Nucleus accumbens (tissue), 56 donors: ENCODE measurements at regions not wholly inside any gene's neighbourhood (a gene's known extent, or its start where the extent isn't known, plus 50 kb on each side); places are given as distances from the start of the nearest gene placed in this dataset.

Source experiments
- DNase-seq, 56 donors: peaks; one replicate each; lab custom pipeline; 2025; lab: John Stamatoyannopoulos, UW

DNA sequence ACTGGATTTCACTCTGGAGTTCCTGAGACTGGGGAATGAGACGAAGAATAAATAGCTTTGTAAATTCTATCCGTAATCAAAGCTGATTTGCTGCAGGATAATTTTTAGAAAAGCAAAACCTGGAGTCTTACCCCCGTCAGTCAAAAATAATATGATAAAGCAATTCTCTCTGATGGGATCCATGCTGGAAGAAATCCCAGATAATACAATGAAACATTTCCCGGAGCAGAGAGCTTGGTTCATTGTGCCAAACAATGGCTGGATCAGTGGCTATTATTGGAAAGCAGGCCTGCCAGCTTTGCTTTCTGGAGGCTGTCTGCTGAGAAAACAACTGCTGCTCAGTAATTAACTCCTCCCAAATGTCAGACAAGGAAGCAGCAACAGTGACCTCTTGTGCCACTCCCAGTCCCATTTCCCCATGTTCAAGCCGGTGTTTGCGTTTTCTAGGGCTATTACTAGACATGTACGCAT, 609.4 kb upstream of the PCDH15 start:
- peak in 49 of 56 donors; percentile 2 to 83 (median 55) for DNase-seq

DNA sequence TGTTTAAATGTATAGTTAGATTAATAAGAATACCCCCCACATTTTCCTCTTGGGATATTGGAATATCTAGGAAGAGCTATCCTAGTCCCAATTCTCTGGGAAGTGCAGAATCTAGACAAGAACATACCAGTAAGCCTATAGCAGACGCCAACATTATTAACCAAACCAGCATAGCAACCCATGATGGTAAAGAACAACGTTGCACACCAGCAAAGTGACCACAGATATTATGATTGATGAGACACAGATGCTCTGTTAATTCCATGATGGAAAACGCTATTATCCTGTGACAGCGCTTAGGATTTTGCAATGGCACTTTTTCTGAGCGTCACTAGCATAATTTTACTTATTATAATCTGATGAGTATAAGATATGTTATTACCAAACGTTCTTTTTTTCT, 603.1 kb upstream of the PCDH15 start:
- no peak for DNase-seq

DNA sequence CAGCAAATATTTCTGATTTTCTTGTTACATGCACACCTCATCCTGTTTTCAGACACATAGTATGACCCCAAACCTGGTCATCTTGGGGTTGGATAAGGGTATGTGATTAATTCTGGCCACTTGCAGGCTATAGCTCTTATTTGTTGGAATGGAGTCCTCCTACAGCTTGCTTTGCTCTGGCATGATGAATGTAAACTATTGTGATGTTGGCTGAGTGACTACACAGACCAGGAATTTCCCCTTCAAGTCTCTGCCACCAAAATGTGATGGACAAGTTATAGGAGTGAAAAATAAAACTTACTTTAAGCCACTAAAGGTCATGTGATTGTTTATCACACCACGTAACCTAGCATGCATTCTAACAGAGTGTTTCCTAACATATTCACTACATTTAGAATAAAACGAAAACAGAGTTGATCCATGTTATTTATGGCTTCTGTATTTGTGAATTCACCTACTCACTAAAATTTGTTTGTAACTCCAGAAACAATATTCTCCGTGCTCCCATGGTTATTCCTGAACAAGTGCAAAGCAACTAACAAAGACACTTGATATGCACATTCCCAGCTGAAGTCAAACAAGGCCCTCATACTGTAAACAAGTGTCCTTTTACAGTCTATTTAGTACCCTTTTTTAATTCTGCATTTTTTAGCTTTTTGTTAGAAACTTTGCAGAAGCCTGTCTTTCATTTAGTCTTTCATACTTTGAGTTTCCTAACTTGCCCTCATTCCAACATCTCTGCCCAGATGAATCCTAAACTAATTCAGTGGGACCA, 599.2 kb upstream of the PCDH15 start:
- DNase-seq = no peak

DNA sequence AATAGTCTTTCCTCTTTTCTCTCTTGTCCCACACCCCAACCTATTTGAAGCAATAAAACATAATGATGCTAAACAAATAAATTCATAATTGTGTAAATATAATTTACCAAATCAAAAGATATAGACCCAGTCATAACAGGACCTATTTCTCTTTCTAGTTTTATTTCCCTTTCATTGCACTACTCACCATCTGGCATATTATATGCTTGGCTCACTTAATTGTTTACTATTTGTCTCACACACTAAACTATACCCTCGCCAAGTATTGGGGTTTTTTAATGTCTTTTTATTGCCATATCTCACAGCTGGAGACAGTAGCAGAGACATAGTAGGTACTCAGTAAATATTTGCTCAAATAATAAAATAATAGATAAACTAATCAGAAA, 597.5 kb upstream of the PCDH15 start:
- DNase-seq = no peak

DNA sequence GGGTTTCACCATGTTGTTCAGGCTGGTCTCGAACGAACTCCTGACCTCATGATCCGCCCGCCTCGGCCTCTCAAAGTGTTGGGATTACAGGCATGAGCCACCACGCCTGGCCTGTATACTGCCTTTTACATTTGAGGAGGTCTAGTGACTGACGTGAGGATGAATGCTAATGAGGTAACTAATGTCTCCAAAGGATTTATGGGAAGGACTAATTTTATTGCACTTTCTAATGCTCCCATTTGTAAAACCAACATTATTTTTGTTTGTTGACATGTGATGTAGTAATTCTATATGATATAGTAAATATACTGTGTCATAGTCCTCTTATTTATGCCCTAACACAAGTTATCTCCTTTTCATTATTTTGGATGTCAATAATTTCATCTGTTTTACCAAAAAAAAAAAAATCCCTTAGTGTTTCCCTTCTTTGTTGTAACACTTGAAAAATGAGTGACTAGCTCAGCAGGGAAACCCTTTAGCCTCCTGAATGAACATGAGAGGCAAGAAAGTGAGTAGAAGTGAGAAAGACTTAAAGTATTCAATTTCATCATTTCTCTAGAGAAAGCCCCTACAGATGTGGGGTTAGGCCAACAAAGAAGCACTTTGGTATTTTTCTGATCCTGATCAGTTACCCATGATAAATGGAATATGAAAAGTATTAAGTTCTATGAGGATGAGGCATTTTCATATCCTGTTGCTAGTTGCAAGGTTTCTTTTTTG, 596.9 kb upstream of the PCDH15 start:
- no peak for DNase-seq

DNA sequence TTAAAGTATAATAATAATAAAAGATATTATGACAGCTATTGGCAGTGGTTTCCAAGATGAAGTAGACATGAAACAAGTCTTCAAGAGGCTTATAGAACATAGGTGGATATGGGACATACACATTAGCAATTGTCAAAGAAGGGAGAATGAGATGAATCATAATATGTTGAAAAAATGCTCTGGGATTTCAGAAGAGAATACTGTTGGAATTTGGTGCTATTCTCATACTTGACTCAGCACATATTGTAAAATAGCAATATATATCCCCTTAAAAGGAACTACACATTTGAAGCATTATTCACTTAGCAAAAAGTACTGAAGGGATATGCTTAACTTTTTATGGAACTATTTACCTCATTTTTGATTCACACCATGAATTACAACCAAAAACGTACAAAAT, 577.2 kb upstream of the PCDH15 start:
- no peak for DNase-seq

DNA sequence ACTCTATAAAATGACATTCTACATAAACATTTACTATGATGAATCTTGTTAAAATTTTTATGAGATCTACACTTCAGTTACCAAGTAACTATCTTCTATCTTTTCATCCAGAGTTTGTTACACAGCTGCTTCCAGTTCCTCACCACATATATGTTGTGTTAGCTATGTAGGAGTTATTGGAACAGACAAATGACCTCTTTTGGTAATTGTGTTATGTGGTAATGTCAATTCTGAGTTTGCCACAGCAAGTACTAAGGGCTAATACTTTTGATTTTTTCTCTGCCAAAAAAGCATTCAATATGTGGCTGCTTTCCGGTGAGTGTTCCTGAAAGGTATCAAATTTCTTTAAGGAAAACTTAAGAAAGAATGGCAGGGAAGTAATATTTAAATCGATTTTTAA, 573.9 kb upstream of the PCDH15 start:
- DNase-seq = no peak

DNA sequence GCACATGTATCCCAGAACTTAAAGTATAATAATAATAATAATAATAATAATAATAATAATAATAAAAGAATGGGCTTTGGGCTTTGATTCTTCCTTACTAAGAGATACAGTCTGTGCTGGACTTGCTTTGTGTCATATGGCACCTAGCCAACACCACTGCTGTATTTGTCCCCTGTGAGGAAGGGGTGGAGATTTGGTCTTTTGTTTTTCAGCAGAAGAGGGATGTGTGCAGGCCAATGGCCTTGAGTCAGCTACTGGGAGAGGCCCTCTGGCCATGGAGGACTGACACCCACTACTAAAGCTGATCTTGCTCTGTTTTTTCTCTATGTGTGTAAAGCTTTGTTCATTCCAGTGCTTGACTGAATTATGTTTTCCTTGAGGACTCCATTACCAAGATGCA, 573.0 kb upstream of the PCDH15 start:
- DNase-seq = no peak

DNA sequence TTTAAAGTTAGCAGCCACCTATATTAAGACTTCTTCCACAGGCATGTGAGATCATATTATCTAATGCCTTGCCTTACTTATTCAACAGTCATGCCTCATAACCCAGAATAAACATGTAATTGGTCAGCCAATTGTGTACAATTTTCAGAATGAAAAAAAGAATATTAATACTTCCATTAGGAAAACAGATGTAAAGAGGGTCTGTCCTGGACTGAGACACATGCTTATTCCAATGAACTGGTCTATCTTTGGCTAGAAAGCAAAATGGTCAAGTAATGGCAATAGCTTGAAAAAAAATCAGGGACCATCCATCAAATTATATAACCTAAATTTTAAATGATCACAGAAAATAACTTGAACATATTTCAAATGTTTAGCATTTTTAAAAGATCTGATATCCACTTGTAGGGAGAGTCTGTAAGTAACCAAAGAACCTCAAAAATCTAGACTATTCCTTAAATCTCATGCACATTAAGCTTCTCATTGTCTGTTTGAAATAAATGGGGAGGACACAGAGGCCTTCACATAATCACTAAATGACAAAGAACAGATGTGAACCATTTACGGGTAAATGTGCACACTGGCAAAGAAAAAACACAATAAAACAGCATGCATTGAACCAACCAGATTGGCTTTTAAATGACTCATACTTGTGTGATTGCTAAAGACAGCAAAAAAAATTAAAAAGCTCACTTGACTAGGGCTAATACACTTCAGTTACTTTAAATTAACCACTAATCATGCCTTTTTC, 568.8 kb upstream of the PCDH15 start:
- DNase-seq = no peak

DNA sequence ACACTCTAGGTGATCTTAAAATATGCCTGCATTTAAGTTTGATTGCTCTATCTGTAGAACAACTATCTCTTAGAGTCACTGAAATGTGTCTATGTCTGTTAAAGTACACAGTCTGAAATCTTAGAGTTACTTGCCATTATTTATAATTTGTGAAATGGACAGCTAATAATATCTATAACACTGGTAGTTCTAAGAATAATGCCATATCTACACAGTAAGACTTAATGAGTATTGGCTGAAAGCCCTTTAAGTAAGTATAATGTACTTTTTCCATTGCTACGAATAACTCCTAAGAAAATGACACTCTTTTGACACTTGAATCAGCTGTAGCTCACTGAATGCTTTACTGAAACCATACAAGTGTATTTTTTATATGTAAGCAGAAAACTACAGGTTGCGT, 567.4 kb upstream of the PCDH15 start:
- DNase-seq = no peak

DNA sequence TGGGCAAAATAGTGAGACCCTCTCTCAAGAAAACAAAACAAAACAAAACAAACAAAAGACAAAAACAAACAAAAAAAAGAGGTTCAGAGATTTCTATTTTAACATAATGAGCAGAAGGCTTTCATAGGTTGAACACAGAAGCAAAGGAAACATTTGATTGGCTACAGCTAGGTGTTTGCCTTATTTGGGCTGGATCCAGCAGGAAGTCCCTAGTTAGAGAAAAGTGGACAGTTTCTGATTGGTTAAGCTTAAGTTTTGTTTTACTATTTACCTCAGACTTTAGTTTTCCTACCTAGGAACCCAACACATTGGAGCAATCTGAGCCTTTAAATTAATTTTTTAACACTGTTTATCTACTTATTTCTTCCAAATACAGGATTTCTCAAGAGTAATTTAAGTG, 566.5 kb upstream of the PCDH15 start:
- DNase-seq = no peak

DNA sequence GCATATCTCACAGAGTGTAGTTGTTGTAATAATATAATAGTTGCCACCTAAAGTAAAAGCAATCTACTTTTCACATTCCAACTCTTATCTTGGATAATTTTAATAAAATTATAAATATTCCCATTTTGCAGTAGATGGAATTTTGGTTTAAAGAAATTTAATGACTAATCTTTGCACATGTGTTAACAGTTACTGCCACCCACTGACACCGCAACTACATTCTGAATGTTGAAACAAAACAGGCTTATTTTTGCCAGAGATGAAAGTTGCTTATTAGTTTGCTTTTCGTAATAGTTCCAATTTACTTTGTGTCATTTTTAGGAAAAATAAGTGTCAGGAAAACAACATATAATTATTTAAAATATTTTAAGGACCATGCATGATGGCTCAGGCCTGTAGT, 557.5 kb upstream of the PCDH15 start:
- no peak for DNase-seq

DNA sequence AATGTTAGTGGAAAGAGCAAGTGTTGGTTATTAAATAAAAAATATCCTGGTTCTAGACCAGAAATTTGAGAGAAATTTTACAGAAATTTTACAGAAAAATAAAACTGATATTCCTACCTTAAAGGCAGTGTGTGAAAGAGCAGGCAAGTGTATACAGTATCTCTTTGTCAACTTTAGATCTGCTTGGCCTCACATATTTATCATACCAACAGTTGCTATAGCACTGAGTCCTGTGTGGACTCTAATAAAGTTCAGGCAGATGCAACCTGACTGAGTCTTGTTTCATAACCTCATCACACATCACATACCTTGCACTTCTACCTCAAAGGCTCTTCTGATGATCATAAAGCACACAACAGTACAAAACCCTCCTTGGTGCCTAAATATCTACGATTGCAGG, 552.4 kb upstream of the PCDH15 start:
- no peak for DNase-seq

DNA sequence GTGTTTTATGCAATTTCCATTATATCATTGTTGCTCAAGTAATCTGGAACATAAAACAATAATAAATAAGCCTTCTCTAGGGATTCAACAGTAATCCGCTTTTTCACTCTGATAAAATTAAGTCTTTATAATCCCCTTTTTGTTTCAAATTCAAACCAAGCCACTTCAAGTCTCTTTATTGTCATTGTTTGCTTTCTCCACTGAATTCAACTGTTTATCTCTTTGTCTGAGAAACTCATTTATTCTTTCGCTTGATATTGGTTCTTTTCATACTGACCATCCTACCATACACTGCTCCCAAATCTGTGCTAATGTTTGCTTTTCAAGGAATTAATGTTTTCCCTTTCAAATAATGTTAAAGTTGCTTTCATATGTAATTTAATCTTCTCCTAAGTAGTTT, 550.4 kb upstream of the PCDH15 start:
- no peak for DNase-seq

DNA sequence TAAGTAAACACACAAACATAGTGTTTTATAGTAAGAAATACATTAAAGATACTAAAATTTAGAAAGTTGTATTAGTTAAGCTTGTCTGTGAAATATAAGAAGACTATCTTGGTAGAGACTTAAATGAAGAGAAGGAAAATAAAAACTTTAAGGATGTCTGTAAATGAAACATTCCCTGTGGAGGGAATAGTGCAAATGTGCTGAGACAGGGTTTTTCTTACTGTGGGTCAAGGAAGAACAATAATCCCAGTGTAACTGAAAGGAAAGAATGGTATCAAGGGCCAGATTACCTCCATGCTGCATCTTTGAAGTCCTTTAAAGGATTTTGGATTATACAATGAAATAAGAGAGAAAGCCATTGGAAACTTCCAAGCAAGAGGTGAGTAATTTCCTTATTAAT, 547.5 kb upstream of the PCDH15 start:
- DNase-seq = no peak

DNA sequence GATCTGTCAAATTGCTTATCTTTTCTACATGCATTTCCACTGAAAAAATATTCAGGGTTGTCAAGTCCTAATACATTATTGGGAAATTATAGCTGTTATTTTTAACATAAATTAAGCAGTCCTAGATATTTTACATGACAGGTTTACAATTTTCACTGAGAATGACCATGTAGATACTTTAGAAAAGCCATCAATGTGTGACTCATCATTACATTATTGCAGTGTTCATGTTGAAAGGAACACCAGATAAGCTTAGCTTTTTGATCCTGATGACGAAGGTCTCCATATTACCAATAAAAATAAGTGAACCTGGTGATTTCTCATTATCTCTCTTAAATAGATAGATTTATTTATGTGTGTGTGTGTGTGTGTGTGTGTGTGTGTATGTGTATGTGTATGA, 529.5 kb upstream of the PCDH15 start:
- no peak for DNase-seq

DNA sequence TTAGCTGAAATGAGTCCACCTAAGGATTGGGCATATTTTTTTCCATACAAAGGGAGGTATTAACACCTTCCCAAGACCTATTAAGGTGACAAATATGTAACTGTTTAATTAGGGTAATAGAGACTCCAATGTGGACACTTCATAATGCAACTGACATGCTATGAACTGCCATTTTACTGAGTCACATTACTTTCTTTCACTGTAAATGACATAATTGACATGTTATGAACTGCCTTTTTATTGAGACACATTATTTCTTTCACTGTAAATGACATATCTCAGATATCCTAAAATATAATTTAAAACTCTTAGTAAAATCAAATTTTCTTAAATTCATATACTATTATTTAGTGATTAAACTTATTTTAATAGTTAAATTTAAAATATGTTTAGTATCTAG, 528.8 kb upstream of the PCDH15 start:
- DNase-seq = no peak

DNA sequence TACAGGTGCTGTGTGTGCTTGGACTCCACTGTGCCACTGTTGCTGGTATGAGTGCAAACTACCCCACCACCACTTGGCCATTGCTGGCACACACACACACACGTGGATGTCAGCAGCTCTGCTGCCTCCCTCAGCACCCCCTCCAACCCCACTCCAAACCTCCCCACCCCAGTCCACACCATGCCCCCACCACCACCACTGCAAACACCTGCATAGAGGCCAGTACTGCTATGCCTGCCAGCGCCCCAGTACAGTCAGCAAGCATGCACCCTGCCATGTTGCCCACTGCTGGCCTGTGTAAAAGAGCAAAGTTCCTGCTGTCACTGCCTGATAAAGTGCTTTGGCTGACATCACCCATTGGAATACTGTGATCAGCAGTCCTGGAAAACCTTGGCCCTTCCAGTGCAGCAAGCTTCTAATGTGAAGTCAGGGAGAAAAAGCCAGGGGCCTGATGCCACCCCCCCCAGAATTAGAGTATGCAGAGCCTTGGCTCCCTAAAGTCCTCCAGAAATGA, 519.2 kb upstream of the PCDH15 start:
- no peak for DNase-seq

DNA sequence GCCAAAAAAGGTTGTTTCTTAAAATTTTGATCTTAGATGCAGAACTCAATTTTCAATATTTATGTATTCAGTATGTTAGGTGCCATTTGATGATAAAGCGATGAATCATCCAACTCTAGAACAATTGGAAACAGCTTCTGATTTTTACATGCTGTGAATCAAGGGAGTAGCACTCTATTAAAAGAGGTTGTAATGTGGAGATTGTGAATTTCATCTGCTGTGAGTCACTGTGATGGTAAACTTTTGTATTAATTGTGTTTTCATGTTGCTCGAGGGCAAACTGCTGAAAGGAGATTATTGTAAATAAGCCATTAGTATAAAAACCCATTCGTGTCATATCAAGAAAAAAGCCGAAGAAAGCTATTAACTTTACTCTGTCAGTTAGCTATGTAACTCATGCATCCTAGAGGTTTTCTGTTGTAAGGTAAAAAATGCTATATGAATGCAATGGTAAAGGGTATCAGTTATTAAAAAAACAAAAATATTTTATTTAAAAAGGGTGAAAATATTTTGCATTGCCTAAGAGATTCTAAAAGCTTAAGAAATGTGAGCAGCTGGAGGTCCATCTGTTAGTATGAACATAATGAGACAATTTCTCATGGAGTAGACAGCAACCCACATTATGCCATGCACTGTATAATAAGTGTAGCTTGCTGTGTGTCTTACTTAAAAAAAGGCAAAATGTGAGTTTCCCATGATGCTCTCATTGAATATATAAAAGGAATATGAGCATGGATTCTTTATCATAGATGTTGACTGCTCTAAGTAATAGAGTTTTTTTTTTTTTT, 511.0 kb upstream of the PCDH15 start:
- no peak for DNase-seq

DNA sequence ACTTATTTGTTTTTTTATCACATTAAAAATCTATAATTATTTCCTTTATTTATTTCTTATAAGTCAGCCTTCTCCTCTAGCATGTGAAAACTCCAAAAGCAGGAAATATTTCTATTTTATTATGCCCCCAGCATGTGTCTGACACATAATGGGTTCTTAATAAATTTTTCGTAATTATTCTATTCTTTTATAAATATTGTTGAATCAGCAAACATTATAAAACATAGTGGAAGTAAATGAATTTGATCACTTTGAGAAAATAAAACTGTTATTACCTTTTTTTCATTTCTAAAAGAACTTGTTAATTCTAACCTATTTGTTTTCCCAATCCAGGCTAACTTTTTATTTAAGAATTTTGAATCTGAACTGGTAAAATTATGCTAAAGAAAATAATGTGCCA, 509.1 kb upstream of the PCDH15 start:
- no peak for DNase-seq

DNA sequence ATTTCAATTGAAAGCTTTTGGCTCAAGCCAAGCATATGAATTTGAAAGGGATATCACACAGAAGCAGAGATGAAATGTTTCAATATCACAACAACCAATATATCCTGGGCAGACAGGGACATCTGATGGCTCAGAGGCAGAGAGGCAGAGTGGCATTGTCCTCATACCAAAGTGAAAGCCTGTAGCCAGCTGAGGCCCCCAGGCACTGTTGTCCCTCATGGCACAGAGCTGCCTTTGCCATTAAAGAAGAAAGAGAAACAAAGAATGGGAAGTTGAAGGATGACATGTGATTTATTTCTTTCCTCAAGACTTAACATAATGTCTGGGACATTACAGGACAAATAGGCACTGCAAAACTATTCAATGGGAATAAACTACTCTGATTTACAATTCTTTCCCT, 504.3 kb upstream of the PCDH15 start:
- no peak for DNase-seq
